Activated T-cell treated with anti-CD3 and anti-CD28 coated beads, Interleukin-2, amount 50 U/mL, for 72 hours (primary cell): ENCODE measurements at regions not wholly inside any gene's neighbourhood (a gene's known extent, or its start where the extent isn't known, plus 50 kb on each side); places are given as distances from the start of the nearest gene placed in this dataset.

ENCODE experiments used
- ATAC-seq, 2 donors: fragments of 150-1000 bp; cut with Tn5 transposase; replicated peaks in 1 of 2; 2 replicates each; pipeline ENCODE4 v1.10.0; 2021; ENCODE audit warnings: moderate library complexity in 2 of 2, mild to moderate bottlenecking in 1 of 2
- DNase-seq, 2 donors: peaks; one replicate each; pipeline ENCODE4 v3.0.0; 2021 to 2022; ENCODE audit warnings: mixed read lengths in 1 of 2
- H3K27ac Mint-ChIP-seq: one replicate; pipeline ENCODE4 v1.8.0; 2022; ENCODE audit warnings: mild to moderate bottlenecking, moderate library complexity, mixed read lengths
- H3K27me3 Mint-ChIP-seq: one replicate; pipeline ENCODE4 v1.8.0; 2022; ENCODE audit warnings: low read depth, mixed read lengths
- H3K36me3 Mint-ChIP-seq, 2 donors: one replicate each; pipeline ENCODE4 v1.8.0; 2022; ENCODE audit warnings: mixed read lengths in 2 of 2, mild to moderate bottlenecking in 1 of 2; ENCODE audit not compliant: insufficient read depth in 2 of 2
- H3K4me1 Mint-ChIP-seq: one replicate; pipeline ENCODE4 v1.8.0; 2022; ENCODE audit warnings: low read depth, mixed read lengths
- H3K4me3 Mint-ChIP-seq, 2 donors: one replicate each; pipeline ENCODE4 v1.8.0; 2022; ENCODE audit warnings: mild to moderate bottlenecking in 2 of 2, mixed read lengths in 2 of 2, moderate library complexity in 2 of 2
- H3K9me3 Mint-ChIP-seq, 2 donors: one replicate each; pipeline ENCODE4 v1.8.0; 2022; ENCODE audit warnings: mixed read lengths in 2 of 2

DNA sequence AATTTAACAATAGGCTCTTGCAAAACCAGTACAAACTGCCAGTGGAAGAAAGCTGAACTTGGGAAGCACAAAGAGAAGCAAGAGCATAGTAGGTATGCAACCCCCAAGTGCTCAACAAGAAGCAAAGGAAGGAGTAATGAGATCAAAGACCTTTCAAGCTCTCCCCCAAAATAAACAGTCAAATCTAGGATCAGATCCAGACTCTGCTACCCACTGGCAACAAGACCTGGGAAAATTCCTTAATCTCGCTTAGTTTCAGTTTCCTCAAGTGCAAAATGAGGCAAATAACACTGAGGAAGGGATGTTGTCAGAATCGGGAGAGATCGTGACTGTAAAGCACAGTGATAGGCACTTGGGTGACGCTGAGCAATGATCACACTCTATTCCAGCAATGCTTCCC lies 329.2 kb downstream of the TNS1 start:
- H3K36me3 Mint-ChIP-seq: peaks cover 0 to 2% of the 10 kb centered on the region in 2 donors
- no peak overlapping the region for H3K27ac Mint-ChIP-seq
- DNase-seq (no peak), ATAC-seq (no peak)
- H3K27me3 Mint-ChIP-seq: no peaks in the 10 kb centered on the region
- no peaks in the 10 kb centered on the region for H3K4me1 Mint-ChIP-seq
- H3K9me3 Mint-ChIP-seq: peaks cover 2 to 3% of the 10 kb centered on the region in 2 donors
- no peak overlapping the region for H3K4me3 Mint-ChIP-seq

DNA sequence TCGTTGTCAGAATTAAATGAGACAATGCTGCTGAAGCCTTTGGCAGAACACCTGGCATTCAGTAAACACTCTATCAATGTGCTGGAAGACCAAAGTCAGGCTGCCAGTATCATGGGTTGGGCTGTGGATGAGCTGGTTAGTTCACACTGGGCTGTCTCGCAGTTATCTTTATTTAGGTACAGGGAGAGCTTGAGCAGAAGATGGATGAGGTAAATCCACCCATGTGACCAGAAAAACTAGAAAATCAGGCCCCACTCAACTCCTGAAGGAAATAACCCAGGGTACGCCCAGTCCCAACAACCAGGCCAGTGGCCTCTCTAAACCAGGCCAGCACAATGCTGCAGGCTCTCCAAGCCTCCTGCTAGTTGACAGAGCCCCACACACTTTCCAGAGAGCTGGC lies 330.3 kb downstream of the TNS1 start:
- Mint-ChIP-seq H3K4me1 (no peaks in the 10 kb centered on the region), H3K36me3 (peaks cover 0 to 2% of the 10 kb centered on the region in 2 donors), H3K27ac (no peak overlapping the region), H3K4me3 (no peak overlapping the region), H3K27me3 (peaks cover 6% of the 10 kb centered on the region), H3K9me3 (peaks cover 2% of the 10 kb centered on the region in 2 donors)
- ATAC-seq (no peak), DNase-seq (no peak)

DNA sequence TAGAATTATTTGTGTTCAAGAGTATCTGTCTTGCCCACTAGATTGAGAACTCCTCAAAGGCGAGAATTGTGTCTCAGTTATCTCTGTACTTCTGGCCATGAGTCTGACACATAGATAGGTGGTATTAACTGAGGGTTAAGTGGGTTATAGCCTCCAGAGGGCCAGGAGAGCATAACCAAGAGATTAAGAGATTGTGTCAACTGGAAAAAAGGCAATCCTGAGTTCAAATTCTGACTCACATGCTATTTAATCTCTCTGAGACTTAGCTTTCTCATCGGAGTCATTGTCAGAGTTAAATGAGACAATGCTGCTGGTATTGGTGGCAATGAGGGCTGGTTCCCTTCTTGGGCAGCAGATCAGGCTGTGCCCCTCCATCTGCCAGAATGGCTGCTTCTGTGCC lies 330.9 kb downstream of the TNS1 start:
- Mint-ChIP-seq H3K27ac (no peak overlapping the region), H3K27me3 (peaks cover 6% of the 10 kb centered on the region), H3K4me1 (peaks cover 5% of the 10 kb centered on the region), H3K36me3 (peaks cover 0 to 2% of the 10 kb centered on the region in 2 donors), H3K4me3 (no peak overlapping the region), H3K9me3 (peaks cover 2% of the 10 kb centered on the region in 2 donors)
- ATAC-seq (no peak), DNase-seq (no peak)

DNA sequence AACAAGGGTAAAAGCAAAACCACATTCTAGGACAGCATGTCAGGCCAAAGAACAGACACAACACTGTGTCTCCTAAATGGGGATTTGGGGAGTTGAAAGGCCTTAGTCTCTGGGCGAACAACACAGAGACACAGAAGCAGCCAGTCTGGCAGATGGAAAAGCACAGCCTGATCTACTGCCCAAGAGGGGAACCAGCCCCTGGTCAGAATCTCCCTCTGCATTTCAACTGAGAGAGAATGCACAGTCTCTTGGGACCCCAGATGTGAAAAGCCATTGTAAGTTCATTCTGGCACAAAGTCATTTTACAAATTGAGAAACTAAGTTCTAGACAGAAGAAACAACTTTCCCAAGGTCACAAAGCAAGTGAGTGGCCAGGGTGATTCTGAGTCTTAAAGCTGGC lies 331.7 kb downstream of the TNS1 start:
- Mint-ChIP-seq H3K27ac (no peak overlapping the region), H3K36me3 (peaks cover 0 to 2% of the 10 kb centered on the region in 2 donors), H3K4me1 (peaks cover 10% of the 10 kb centered on the region), H3K4me3 (no peak overlapping the region), H3K9me3 (peaks cover 2% of the 10 kb centered on the region in 2 donors), H3K27me3 (peaks cover 6% of the 10 kb centered on the region)
- DNase-seq (no peak), ATAC-seq (no peak)

DNA sequence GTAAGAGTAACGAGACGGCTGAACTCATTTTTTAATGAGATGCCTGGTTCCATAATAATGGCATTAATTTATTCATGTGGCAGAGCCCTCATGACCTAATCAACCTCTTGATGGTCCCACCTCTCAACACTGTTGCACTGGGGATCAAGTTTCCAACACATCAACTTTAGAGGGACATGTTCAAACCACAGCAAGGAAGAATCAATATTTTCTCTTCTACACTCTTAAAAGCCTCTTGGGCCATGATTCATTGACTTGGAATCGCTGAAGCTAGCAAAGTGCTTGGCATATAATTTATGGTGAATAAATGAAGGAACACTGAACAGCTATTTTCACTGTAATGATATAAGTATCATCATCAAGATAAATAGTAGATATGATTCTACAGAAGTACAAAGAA lies 333.0 kb downstream of the TNS1 start:
- ATAC-seq (no peak), DNase-seq (no peak)
- Mint-ChIP-seq H3K4me3 (no peak overlapping the region), H3K27me3 (peaks cover 8% of the 10 kb centered on the region), H3K36me3 (no peaks in the 10 kb centered on the region), H3K4me1 (peaks cover 19% of the 10 kb centered on the region), H3K27ac (no peak overlapping the region), H3K9me3 (peaks cover 2 to 3% of the 10 kb centered on the region in 2 donors)

DNA sequence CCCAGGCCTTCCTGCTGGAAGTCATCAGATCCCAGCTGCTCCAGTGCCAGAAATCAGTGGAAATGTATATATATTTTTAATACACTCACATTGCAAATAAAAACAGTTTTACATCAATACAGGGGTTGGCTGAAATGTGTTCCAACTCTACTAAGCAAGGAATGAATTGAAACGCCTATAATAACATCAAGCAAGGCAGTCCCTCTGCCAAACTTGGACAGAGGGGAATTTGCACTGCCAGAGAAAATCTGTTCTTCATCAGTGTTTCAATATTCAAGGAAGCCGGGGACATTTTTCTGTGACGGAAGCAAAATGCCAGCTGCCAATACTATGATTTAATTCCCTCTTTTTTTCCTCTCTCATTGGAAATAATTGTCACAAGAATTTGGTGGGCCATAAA lies 335.3 kb downstream of the TNS1 start:
- Mint-ChIP-seq H3K36me3 (no peaks in the 10 kb centered on the region), H3K9me3 (peaks cover 4 to 9% of the 10 kb centered on the region in 2 donors), H3K4me3 (no peak overlapping the region), H3K27ac (peak overlapping the region; percentile 72), H3K4me1 (peaks cover 35% of the 10 kb centered on the region), H3K27me3 (peaks cover 11% of the 10 kb centered on the region)
- no peak for ATAC-seq
- DNase-seq: no peak

DNA sequence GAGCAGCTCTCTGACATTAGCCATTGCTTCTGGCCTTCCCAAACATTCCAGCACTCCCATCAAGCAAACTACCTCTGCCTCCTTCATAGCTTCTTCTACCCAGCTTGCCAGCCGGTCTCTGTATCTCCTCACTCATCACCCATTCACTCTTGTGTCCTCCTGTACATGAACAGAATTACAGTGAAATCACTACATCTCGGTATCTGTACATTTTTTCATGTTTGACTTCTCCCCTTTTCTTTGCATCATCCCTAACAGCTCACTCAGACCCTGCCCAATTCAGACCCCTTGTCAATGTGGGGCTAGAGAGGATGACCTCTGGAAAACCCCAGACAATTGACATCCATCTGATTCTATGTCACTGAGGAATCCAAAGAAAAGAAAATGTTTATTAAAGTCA lies 335.8 kb downstream of the TNS1 start:
- no peak for DNase-seq
- Mint-ChIP-seq H3K27me3 (peaks cover 11% of the 10 kb centered on the region), H3K9me3 (peaks cover 4 to 9% of the 10 kb centered on the region in 2 donors), H3K27ac (peak overlapping the region; percentile 72), H3K4me1 (peaks cover 36% of the 10 kb centered on the region), H3K36me3 (no peaks in the 10 kb centered on the region), H3K4me3 (no peak overlapping the region)
- no peak for ATAC-seq

DNA sequence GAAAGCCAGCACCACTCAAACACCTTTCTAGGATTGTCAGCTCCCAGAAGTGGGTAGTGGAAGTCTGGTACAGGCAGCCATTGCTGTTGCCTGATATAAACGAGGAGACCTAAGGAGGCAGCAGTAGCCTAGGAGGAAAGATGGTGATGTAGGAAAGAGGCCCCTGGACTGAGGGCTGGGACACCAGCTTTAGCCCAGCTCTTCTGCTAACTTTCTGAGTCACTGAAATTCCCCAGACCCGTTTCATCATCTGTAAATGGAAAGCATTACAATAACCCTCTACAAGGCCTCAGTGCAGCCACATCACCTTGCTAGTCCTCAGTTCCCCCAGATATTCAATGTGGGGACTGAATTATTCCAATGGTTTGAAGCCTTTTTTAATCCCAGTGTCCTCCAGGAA lies 336.5 kb downstream of the TNS1 start:
- peaks cover 11% of the 10 kb centered on the region for H3K27me3 Mint-ChIP-seq
- H3K4me1 Mint-ChIP-seq: peaks cover 43% of the 10 kb centered on the region
- peak; percentile 91 to 94 for ATAC-seq
- no peak overlapping the region for H3K27ac Mint-ChIP-seq
- peaks cover 4 to 9% of the 10 kb centered on the region in 2 donors for H3K9me3 Mint-ChIP-seq
- H3K4me3 Mint-ChIP-seq: no peak overlapping the region
- no peaks in the 10 kb centered on the region for H3K36me3 Mint-ChIP-seq
- peak; percentile 29 to 32 for DNase-seq

DNA sequence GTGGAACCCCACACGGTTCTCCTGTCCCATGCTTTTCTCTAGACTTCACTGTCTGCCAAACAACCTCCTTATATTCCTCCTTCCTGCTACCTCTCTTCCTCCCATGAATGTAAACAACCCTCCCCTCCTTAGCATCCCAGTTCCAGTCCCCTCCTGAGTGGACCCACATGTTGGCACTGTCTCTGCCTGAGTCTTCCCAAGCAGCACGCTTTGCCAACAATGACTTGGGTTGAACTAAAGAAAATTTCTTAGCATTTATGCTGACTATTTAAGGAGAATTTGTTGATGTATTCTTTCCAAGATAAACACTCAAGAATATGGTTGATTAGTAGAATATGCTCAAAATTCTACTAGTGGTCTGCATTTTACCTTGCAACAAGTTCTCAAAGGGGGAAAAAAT lies 338.0 kb downstream of the TNS1 start:
- DNase-seq (no peak), ATAC-seq (no peak)
- no peak overlapping the region for H3K27ac Mint-ChIP-seq
- H3K4me1 Mint-ChIP-seq: peaks cover 54% of the 10 kb centered on the region
- H3K27me3 Mint-ChIP-seq: peaks cover 11% of the 10 kb centered on the region
- no peak overlapping the region for H3K4me3 Mint-ChIP-seq
- peaks cover 4 to 9% of the 10 kb centered on the region in 2 donors for H3K9me3 Mint-ChIP-seq
- H3K36me3 Mint-ChIP-seq: no peaks in the 10 kb centered on the region

DNA sequence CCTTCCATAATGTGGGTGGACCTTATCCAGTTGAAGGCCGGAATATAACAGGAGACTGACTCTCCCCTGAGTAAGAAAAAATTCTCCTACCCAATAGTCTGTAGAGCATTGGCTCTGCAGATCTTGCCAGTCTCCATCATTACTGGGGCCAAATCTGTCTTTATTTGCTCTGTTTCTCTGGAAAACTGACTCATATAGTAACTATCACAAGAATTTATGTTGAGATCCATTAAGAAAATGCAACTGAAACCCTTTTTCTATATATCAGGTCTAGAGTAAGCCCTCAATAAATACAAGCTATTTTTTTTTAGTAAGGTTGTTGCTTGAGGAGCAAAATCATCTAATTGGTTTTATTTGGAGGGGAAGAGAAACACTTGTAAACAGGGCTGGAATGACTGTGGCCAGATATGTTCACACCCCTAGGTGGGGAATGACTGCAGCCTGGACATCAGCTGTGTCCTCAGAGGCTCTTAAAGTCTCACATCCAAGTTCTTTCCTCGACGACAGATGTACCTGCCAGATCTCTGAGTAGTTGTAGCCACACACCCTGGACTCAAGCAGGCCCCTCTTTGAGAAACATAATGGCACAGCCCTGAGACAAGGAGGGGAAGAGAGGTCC lies 339.7 kb downstream of the TNS1 start:
- H3K4me1 Mint-ChIP-seq: peaks cover 54% of the 10 kb centered on the region
- no peaks in the 10 kb centered on the region for H3K36me3 Mint-ChIP-seq
- peak in 1 of 2 donors; percentile 23 for ATAC-seq

DNA sequence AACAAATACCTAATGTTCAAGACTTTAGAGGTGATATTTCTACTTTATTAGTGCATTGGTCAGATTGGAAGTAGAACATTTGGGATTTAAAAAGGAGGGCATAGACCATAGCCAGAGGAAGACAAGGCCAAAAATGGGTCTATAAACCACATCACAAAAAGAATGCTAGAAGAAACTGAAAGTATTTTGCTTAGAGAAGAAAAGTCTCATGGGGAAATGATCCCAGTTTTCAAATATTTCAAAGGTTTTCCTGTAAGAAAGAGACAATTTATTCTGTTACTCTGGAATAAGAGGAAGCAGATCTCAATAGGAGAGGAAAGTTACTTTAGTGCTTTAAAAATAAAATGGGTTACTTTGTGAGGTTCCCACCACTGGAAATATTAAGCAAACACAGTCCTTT lies 341.4 kb downstream of the TNS1 start:
- Mint-ChIP-seq H3K4me3 (no peak overlapping the region), H3K9me3 (peaks cover 2 to 7% of the 10 kb centered on the region in 2 donors), H3K4me1 (peaks cover 47% of the 10 kb centered on the region), H3K27ac (no peak overlapping the region), H3K27me3 (peaks cover 5% of the 10 kb centered on the region), H3K36me3 (no peaks in the 10 kb centered on the region)
- no peak for ATAC-seq
- no peak for DNase-seq

More for the DNA sequence above, 339.7 kb downstream of the TNS1 start:
- Mint-ChIP-seq H3K4me3 (no peak overlapping the region), H3K27ac (no peak overlapping the region), H3K27me3 (peaks cover 10% of the 10 kb centered on the region), H3K9me3 (peaks cover 2 to 7% of the 10 kb centered on the region in 2 donors)
- DNase-seq: no peak

DNA sequence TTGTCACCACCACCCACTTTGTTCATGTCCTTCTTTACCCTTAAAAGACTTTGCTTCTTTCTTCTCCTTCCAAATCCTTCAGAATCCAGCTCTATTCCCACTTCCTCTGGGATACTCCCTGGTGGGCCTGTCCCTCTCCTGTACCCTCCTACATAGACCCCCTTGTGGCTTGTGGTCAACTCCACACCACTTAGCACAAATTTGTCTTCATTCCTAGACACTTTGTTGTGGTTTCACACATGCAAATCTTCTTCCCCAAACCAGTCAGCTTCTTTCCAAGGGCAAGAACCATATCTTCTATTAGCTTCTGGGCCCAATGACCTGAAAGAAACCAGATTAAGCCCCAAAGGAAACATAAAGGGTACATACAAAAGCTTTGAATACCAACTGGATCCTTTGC lies 342.4 kb downstream of the TNS1 start:
- Mint-ChIP-seq H3K9me3 (peaks cover 2 to 7% of the 10 kb centered on the region in 2 donors), H3K36me3 (no peaks in the 10 kb centered on the region), H3K4me3 (no peak overlapping the region), H3K27me3 (peaks cover 5% of the 10 kb centered on the region), H3K27ac (no peak overlapping the region), H3K4me1 (peaks cover 38% of the 10 kb centered on the region)
- DNase-seq: no peak
- ATAC-seq: no peak

DNA sequence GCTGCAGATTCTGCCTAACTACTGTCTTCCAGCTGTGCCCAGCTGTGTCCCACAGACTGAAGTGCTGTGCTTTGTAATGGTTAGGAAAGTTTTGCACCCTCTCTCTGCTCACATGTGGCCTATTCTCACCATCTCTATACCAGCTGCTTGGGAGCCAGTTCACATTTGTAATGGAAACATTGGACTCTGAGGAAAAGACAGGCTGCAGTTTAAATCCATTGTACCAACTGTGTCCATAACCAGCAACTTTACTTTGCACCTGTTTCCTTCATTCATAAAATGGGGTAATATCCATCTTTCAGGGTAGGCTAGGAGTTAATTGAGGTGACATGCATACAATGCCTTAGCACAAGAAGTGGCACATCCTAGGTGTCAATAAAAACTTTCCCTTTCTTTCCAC lies 344.0 kb downstream of the TNS1 start:
- Mint-ChIP-seq H3K27ac (no peak overlapping the region), H3K4me3 (no peak overlapping the region), H3K36me3 (no peaks in the 10 kb centered on the region), H3K27me3 (no peaks in the 10 kb centered on the region), H3K4me1 (peaks cover 30% of the 10 kb centered on the region), H3K9me3 (peaks cover 0 to 2% of the 10 kb centered on the region in 2 donors)
- DNase-seq (no peak), ATAC-seq (no peak)

DNA sequence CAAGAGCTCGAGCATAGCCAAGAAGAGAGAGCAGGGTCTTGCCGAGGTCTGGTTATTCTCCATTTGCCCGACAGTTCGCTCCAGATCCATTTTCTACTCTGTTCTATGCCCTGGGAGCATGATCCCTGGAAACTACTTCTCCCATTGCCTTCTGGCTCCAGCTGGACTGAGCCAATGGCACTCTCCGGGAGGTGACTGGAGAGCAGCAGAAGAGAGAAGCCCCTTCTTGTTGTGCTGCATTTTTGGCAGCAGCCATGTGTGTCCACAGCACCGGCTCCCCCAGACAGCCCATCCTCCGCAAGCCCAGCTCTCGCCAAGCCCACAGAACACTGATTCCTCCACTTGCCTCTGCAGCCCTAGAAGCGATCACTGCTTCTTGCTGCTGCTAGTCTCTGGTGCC lies 345.5 kb downstream of the TNS1 start:
- Mint-ChIP-seq H3K4me3 (no peak overlapping the region), H3K27ac (no peak overlapping the region), H3K27me3 (no peaks in the 10 kb centered on the region), H3K4me1 (peaks cover 19% of the 10 kb centered on the region), H3K9me3 (no peaks in the 10 kb centered on the region), H3K36me3 (no peaks in the 10 kb centered on the region)
- no peak for DNase-seq
- ATAC-seq: no peak
